Sigmoid colon (tissue), 6 donors: ENCODE measurements at regions not wholly inside any gene's neighbourhood (a gene's known extent, or its start where the extent isn't known, plus 50 kb on each side); places are given as distances from the start of the nearest gene placed in this dataset.

Experiments used
- DNase-seq: peaks from one replicate; pipeline ENCODE4 v3.0.0-alpha.2; 2019
- H3K27ac ChIP-seq, 4 donors: fragments of 200-600 bp; sonication (generic); one replicate each; pipeline ENCODE4 v1.5.1; 2016 to 2019; ENCODE audit warnings: mild to moderate bottlenecking in 1 of 4
- H3K27me3 ChIP-seq, 3 donors: fragments of 200-600 bp; sonication (generic); one replicate each; pipeline ENCODE4 v1.5.1; 2019; ENCODE audit warnings: mild to moderate bottlenecking in 1 of 3
- H3K36me3 ChIP-seq, 4 donors: fragments of 200-600 bp; sonication (generic); one replicate each; pipeline ENCODE4 v1.5.1; 2016 to 2019
- H3K4me1 ChIP-seq, 4 donors: fragments of 200-600 bp; sonication (generic); one replicate each; pipeline ENCODE4 v1.5.1; 2017 to 2019
- H3K4me3 ChIP-seq, 4 donors: fragments of 200-600 bp; sonication (generic); one replicate each; pipeline ENCODE4 v1.5.1; 2017 to 2019; ENCODE audit warnings: mild to moderate bottlenecking in 2 of 4, moderate library complexity in 1 of 4
- H3K9me3 ChIP-seq, 4 donors: fragments of 200-600 bp in 3 of 4; sonication (generic) in 3 of 4; one replicate each; pipeline versions ENCODE4 v1.5.1 to v1.6.1; 2013 to 2019
- EP300 ChIP-seq, 4 donors: sonication (generic); formaldehyde crosslinking; IDR thresholded peaks; one replicate each; pipeline ENCODE4 v1.6.1; 2017; ENCODE audit warnings: antibody characterized with exemption in 4 of 4
- POLR2A ChIP-seq, 2 donors: fragments of 450-650 bp; IDR thresholded peaks; one replicate each; pipeline ENCODE4 v1.6.1; 2016; ENCODE audit warnings: antibody characterized with exemption in 2 of 2, mild to moderate bottlenecking in 2 of 2, moderate library complexity in 2 of 2
- POLR2AphosphoS5 ChIP-seq, 4 donors: sonication (generic); formaldehyde crosslinking; IDR thresholded peaks; one replicate each; pipeline ENCODE4 v1.6.1; 2017; ENCODE audit warnings: antibody characterized with exemption in 4 of 4
- WGBS, 2 donors: extraction: QIAGEN DNeasy Blood & Tissue Kit; methylation state at CpG; one replicate each; pipeline ENCODE4 v1.1.7; 2013; 5-methylcytosine and 5-hydroxymethylcytosine counted together
- intact Hi-C: fragments of 100-400 bp; cut with DNase I; formaldehyde crosslinking; loops from one replicate; pipeline ENCODE4 v1.15.1; 2023
- TF ChIP-seq, protein P1 (sequence below), 4 experiments: fragments of 450-650 bp in 3 of 4; fragments of 200-600 bp in 1 of 4; IDR thresholded peaks; one replicate each; pipeline ENCODE4 v1.5.1; 2016 to 2019; ENCODE audit warnings: antibody characterized with exemption in 4 of 4, mild to moderate bottlenecking in 3 of 4, moderate library complexity in 2 of 4
- donor health status: healthy with polysubstance abuse.
- donor health status: healthy.

DNA sequence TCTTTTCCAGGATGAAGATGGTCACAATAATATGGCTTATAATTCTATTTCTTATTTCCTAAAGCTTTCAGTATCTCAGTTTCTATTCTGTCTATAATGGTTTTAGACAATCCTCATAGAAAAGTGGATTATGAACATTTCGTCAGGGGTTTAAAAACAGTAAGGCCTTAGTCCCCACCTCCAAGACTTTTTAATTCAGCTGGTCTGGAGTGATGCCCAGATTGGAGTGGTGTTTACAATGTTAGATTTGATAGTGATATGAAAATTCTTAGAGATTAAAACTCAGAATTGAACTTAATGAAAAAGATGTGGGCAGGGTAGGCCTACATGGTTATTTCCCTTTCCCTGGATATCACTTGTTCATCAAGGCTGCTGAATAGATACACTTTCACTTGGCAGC lies 1238.3 kb downstream of the SORCS3 start:
- no peaks in the 10 kb centered on the region for H3K27me3 ChIP-seq
- intact Hi-C loops, result no loop called here

DNA sequence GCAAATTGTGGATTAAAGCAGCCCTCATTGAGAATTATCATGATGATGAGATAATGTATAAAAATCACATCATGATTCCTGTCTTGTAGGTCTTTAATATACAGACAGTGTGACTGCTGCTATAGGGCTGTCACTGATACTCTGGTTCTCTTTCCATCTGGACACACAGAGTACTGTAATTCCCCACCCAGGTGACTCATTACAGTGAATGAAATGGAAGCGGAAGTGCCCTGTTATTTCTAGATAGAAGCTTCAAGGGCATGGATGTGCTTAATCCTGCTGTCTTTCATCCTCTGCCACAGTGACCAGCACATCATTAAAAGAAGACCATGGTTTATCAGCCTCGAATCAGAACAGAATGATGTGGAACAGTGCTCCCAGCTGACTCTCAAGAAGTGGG lies 1234.0 kb downstream of the SORCS3 start:
- intact Hi-C loops, result no loop called here
- WGBS, 2 donors, result 73 to 80% methylated on average over 2 of the region's 2 CpGs
- H3K27me3 ChIP-seq, result no peaks in the 10 kb centered on the region
- no peaks in the 10 kb centered on the region for H3K36me3 ChIP-seq
- H3K4me3 ChIP-seq, result no peak overlapping the region
- TF ChIP-seq EP300 (IDR thresholded peaks at IDR 0.05) (no peak), POLR2AphosphoS5 (IDR thresholded peaks at IDR 0.05) (no peak), POLR2A (IDR thresholded peaks at IDR 0.05) (no peak)
- TF ChIP-seq, protein P1, sequence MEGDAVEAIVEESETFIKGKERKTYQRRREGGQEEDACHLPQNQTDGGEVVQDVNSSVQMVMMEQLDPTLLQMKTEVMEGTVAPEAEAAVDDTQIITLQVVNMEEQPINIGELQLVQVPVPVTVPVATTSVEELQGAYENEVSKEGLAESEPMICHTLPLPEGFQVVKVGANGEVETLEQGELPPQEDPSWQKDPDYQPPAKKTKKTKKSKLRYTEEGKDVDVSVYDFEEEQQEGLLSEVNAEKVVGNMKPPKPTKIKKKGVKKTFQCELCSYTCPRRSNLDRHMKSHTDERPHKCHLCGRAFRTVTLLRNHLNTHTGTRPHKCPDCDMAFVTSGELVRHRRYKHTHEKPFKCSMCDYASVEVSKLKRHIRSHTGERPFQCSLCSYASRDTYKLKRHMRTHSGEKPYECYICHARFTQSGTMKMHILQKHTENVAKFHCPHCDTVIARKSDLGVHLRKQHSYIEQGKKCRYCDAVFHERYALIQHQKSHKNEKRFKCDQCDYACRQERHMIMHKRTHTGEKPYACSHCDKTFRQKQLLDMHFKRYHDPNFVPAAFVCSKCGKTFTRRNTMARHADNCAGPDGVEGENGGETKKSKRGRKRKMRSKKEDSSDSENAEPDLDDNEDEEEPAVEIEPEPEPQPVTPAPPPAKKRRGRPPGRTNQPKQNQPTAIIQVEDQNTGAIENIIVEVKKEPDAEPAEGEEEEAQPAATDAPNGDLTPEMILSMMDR (IDR thresholded peaks at IDR 0.05), result no peak
- no peak overlapping the region for H3K27ac ChIP-seq
- DNase-seq, result no peak
- peaks cover 0 to 8% (median 0%) of the 10 kb centered on the region in 4 donors for H3K4me1 ChIP-seq
- H3K9me3 ChIP-seq, result peaks cover 0 to 4% (median 0%) of the 10 kb centered on the region in 4 donors

More for the DNA sequence above, 1238.3 kb downstream of the SORCS3 start:
- TF ChIP-seq, protein P1 (IDR thresholded peaks at IDR 0.05), result no peak
- no peak for TF ChIP-seq POLR2A (IDR thresholded peaks at IDR 0.05)
- no peak for TF ChIP-seq EP300 (IDR thresholded peaks at IDR 0.05)
- no peak for TF ChIP-seq POLR2AphosphoS5 (IDR thresholded peaks at IDR 0.05)
- WGBS, 2 donors, result 71 to 83% methylated on average over 1 of the region's 1 CpG
- no peak for DNase-seq
- no peaks in the 10 kb centered on the region for H3K9me3 ChIP-seq
- H3K27ac ChIP-seq, result no peak overlapping the region
- H3K4me1 ChIP-seq, result peaks cover 0 to 15% (median 0%) of the 10 kb centered on the region in 4 donors
- H3K4me3 ChIP-seq, result no peak overlapping the region
- H3K36me3 ChIP-seq, result no peaks in the 10 kb centered on the region

DNA sequence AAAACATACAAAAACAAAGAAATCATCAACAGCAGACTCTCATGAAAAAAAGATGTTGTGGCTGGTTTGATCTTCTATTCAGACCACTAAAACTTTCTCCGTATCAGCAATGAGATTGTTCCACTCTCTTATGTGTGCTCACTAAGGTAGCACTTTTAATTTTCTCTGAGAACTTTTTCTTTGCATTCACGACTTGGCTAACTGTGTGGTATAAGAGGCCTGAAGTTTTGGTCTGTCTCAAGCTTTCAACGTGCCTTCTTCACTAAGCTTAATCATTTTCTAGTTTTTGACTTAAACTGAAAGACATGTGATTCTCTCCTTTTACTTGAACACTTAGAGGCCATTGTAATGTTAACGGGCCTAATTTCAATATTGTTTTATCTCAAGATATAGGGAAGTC lies 1231.6 kb downstream of the SORCS3 start:
- intact Hi-C loops, result no loop called here
- Histone ChIP-seq H3K27ac (no peak overlapping the region), H3K4me3 (no peak overlapping the region), H3K4me1 (peaks cover 0 to 5% (median 0%) of the 10 kb centered on the region in 4 donors), H3K36me3 (no peaks in the 10 kb centered on the region), H3K9me3 (peaks cover 0 to 4% (median 0%) of the 10 kb centered on the region in 4 donors), H3K27me3 (no peaks in the 10 kb centered on the region)
- no peak for DNase-seq
- TF ChIP-seq EP300 (IDR thresholded peaks at IDR 0.05) (no peak), POLR2AphosphoS5 (IDR thresholded peaks at IDR 0.05) (no peak), POLR2A (IDR thresholded peaks at IDR 0.05) (no peak)
- TF ChIP-seq, protein P1 (IDR thresholded peaks at IDR 0.05), result no peak
- WGBS, 2 donors, result 65 to 72% methylated on average over 4 of the region's 4 CpGs

DNA sequence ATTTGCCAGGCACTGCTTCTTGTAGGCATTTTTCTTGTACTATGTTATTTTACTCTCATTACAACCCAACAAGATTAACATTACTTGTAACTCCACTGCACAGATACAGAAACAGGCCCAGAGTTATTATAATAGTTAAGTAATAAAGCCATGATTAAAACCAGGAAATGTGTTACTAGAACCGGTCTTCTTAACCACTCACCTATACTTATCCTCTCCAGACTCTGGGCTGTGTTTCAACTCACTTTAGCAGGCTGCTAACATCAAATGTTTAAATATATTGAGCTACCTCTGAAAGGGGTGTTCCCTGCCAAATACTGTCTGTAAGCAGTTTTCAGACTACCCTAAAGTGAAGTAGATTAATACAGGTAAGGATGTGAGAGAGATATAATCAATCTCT lies 1227.8 kb downstream of the SORCS3 start:
- Histone ChIP-seq H3K36me3 (no peaks in the 10 kb centered on the region), H3K27me3 (no peaks in the 10 kb centered on the region), H3K27ac (no peak overlapping the region), H3K4me3 (no peak overlapping the region), H3K9me3 (peaks cover 0 to 4% (median 0%) of the 10 kb centered on the region in 4 donors), H3K4me1 (peaks cover 0 to 5% (median 0%) of the 10 kb centered on the region in 4 donors)
- no peak for TF ChIP-seq EP300 (IDR thresholded peaks at IDR 0.05)
- TF ChIP-seq, protein P1 (IDR thresholded peaks at IDR 0.05), result no peak
- TF ChIP-seq POLR2AphosphoS5 (IDR thresholded peaks at IDR 0.05), result no peak
- no peak for TF ChIP-seq POLR2A (IDR thresholded peaks at IDR 0.05)
- 42 to 54% methylated on average over 1 of the region's 1 CpG for WGBS, 2 donors
- intact Hi-C loops, result no loop called here
- DNase-seq, result no peak

DNA sequence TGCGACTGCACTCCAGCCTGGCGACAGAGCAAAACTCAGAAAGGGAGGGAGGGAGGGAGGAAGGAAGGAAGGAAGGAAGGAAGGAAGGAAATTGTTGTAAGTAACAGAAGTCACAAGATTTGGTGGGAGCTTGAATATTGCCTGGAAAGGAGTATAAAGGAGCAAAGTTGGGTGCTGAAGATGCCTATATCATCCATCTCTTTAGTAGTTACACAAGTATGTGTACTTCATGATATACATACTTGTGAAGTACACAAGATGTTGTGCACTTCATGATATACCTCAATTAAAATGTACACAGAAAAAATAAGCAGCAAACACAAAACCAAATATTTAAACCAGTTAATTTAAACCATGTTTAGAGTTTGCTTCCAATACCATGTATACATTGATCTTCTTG lies 1223.8 kb downstream of the SORCS3 start:
- no peaks in the 10 kb centered on the region for H3K27me3 ChIP-seq
- no peak overlapping the region for H3K27ac ChIP-seq
- H3K9me3 ChIP-seq, result no peaks in the 10 kb centered on the region
- 84 to 89% methylated on average over 2 of the region's 2 CpGs for WGBS, 2 donors
- no peak for DNase-seq
- no peak overlapping the region for H3K4me3 ChIP-seq
- no peak for TF ChIP-seq POLR2A (IDR thresholded peaks at IDR 0.05)
- peaks cover 0 to 5% (median 0%) of the 10 kb centered on the region in 4 donors for H3K4me1 ChIP-seq
- H3K36me3 ChIP-seq, result no peaks in the 10 kb centered on the region
- intact Hi-C loops, result no loop called here
